Peyer's patch (tissue), 4 donors: ENCODE measurements at regions not wholly inside any gene's neighbourhood (a gene's known extent, or its start where the extent isn't known, plus 50 kb on each side); places are given as distances from the start of the nearest gene placed in this dataset.

ENCODE experiments used
- DNase-seq, 3 donors: peaks; one replicate each; pipeline ENCODE4 v3.0.0-alpha.2; 2017 to 2019
- H3K27ac ChIP-seq, 4 donors: fragments of 200-600 bp; sonication (generic); one replicate each; pipeline ENCODE4 v1.5.1; 2016 to 2019
- H3K27me3 ChIP-seq, 2 donors: fragments of 200-600 bp; sonication (generic); one replicate each; pipeline ENCODE4 v1.5.1; 2019
- H3K36me3 ChIP-seq, 3 donors: fragments of 200-600 bp; sonication (generic); one replicate each; pipeline ENCODE4 v1.5.1; 2016 to 2019
- H3K4me1 ChIP-seq, 4 donors: fragments of 200-600 bp; sonication (generic); one replicate each; pipeline ENCODE4 v1.5.1; 2016 to 2019
- H3K4me3 ChIP-seq, 4 donors: fragments of 200-600 bp; sonication (generic); 1 replicate in 3 of 4; 2 replicates in 1 of 4; pipeline ENCODE4 v1.5.1; 2016 to 2019; ENCODE audit warnings: mild to moderate bottlenecking in 1 of 4
- H3K9me3 ChIP-seq, 4 donors: fragments of 200-600 bp; sonication (generic); one replicate each; pipeline ENCODE4 v1.5.1; 2016 to 2019; ENCODE audit warnings: mild to moderate bottlenecking in 1 of 4
- POLR2A ChIP-seq, 2 donors: fragments of 450-650 bp; IDR thresholded peaks; one replicate each; pipeline ENCODE4 v1.5.1; 2017; ENCODE audit warnings: antibody characterized with exemption in 2 of 2, mild to moderate bottlenecking in 2 of 2, moderate library complexity in 2 of 2
- TF ChIP-seq, protein P1 (sequence below), 6 experiments: fragments of 450-650 bp in 4 of 6; fragments of 200-600 bp in 2 of 6; sonication (generic) in 1 of 6; IDR thresholded peaks; one replicate each; pipeline ENCODE4 v1.5.1; 2017 to 2019; ENCODE audit warnings: antibody characterized with exemption in 6 of 6, mild to moderate bottlenecking in 3 of 6, moderate library complexity in 1 of 6

- Histone ChIP-seq H3K36me3 (no peaks in the 10 kb centered on the region), H3K4me1 (no peaks in the 10 kb centered on the region), H3K4me3 (no peak overlapping the region), H3K9me3 (no peaks in the 10 kb centered on the region), H3K27me3 (no peaks in the 10 kb centered on the region), H3K27ac (no peak overlapping the region)
- DNase-seq = peak in 2 of 3 donors; percentile 39 to 65
- no peak for TF ChIP-seq POLR2A (IDR thresholded peaks at IDR 0.05)
- TF ChIP-seq, protein P1, sequence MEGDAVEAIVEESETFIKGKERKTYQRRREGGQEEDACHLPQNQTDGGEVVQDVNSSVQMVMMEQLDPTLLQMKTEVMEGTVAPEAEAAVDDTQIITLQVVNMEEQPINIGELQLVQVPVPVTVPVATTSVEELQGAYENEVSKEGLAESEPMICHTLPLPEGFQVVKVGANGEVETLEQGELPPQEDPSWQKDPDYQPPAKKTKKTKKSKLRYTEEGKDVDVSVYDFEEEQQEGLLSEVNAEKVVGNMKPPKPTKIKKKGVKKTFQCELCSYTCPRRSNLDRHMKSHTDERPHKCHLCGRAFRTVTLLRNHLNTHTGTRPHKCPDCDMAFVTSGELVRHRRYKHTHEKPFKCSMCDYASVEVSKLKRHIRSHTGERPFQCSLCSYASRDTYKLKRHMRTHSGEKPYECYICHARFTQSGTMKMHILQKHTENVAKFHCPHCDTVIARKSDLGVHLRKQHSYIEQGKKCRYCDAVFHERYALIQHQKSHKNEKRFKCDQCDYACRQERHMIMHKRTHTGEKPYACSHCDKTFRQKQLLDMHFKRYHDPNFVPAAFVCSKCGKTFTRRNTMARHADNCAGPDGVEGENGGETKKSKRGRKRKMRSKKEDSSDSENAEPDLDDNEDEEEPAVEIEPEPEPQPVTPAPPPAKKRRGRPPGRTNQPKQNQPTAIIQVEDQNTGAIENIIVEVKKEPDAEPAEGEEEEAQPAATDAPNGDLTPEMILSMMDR (IDR thresholded peaks at IDR 0.05) = no peak
Measured at GRCh38 chr14:38078393-38078792, 129.3 kb upstream of the SSTR1 start.

- no peaks in the 10 kb centered on the region for H3K36me3 ChIP-seq
- DNase-seq = no peak
- H3K4me1 ChIP-seq = no peaks in the 10 kb centered on the region
- TF ChIP-seq, protein P1 (IDR thresholded peaks at IDR 0.05) = no peak
- no peak for TF ChIP-seq POLR2A (IDR thresholded peaks at IDR 0.05)
- no peaks in the 10 kb centered on the region for H3K9me3 ChIP-seq
- H3K27me3 ChIP-seq = no peaks in the 10 kb centered on the region
- H3K4me3 ChIP-seq = no peak overlapping the region
- H3K27ac ChIP-seq = no peak overlapping the region
Measured at GRCh38 chr14:38079268-38079667, 128.4 kb upstream of the SSTR1 start.

GRCh38 chr14:38079886-38080285, 127.8 kb upstream of the SSTR1 start:
- TF ChIP-seq POLR2A (IDR thresholded peaks at IDR 0.05) = no peak
- TF ChIP-seq, protein P1 (IDR thresholded peaks at IDR 0.05) = no peak

GRCh38 chr14:38080696-38081095, 127.0 kb upstream of the SSTR1 start:
- H3K4me1 ChIP-seq = no peaks in the 10 kb centered on the region
- TF ChIP-seq, protein P1 (IDR thresholded peaks at IDR 0.05) = no peak
- no peak for TF ChIP-seq POLR2A (IDR thresholded peaks at IDR 0.05)
- no peaks in the 10 kb centered on the region for H3K36me3 ChIP-seq
- no peaks in the 10 kb centered on the region for H3K27me3 ChIP-seq
- H3K27ac ChIP-seq = no peak overlapping the region
- no peak overlapping the region for H3K4me3 ChIP-seq
- no peak for DNase-seq
- no peaks in the 10 kb centered on the region for H3K9me3 ChIP-seq

More at GRCh38 chr14:38079886-38080285, 127.8 kb upstream of the SSTR1 start:
- Histone ChIP-seq H3K4me1 (no peaks in the 10 kb centered on the region), H3K36me3 (no peaks in the 10 kb centered on the region), H3K4me3 (no peak overlapping the region), H3K9me3 (no peaks in the 10 kb centered on the region), H3K27ac (no peak overlapping the region), H3K27me3 (no peaks in the 10 kb centered on the region)
- DNase-seq = no peak

DNA sequence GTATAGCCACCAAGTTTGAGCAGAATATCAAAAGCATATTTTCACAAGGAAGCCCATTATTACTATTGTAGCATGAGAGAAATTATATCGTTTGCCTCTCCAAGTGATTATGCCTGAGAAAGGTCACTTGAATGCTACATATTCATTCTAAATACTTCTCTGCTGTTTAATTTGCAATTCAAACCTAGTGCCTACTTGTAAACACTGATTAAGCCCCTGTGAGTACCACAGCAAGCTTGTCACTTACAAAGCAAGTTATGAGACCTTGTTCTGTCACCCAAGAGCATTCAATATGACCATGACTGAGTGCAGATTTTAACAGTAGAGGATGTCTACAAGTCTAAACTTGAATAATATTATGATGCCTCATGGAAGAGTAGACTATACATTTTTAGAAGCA, 124.7 kb upstream of the SSTR1 start:
- Histone ChIP-seq H3K36me3 (no peaks in the 10 kb centered on the region), H3K4me3 (no peak overlapping the region), H3K9me3 (no peaks in the 10 kb centered on the region), H3K27ac (no peak overlapping the region), H3K4me1 (no peaks in the 10 kb centered on the region), H3K27me3 (no peaks in the 10 kb centered on the region)
- TF ChIP-seq POLR2A (IDR thresholded peaks at IDR 0.05) = no peak
- TF ChIP-seq, protein P1 (IDR thresholded peaks at IDR 0.05) = no peak
- DNase-seq = no peak

DNA sequence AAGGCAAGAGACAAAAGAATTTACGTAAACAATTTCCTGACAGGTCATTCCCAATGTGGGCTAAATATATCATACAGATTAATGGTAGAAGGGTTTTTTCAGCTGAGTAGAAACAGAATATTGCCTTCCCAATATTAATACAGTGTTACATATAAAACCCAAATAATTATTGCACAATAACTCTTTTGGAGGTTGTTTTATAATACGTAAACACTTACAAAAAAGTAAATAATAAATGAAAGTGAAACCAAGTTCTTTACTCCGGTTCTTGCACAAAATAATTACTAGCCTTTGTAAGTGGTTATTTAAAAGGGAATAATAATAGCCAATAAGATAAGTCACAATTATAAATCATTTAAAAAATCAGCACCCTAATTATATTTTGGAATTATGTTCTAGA, 118.6 kb upstream of the SSTR1 start:
- Histone ChIP-seq H3K9me3 (peaks cover 0 to 1% (median 0%) of the 10 kb centered on the region in 4 donors), H3K4me3 (peak overlapping the region in 2 of 4 donors; percentile 21 to 25)

More for the DNA sequence above, 118.6 kb upstream of the SSTR1 start:
- H3K27me3 ChIP-seq = no peaks in the 10 kb centered on the region
- H3K27ac ChIP-seq = no peak overlapping the region
- TF ChIP-seq POLR2A (IDR thresholded peaks at IDR 0.05) = no peak
- TF ChIP-seq, protein P1 (IDR thresholded peaks at IDR 0.05) = no peak
- no peaks in the 10 kb centered on the region for H3K36me3 ChIP-seq
- DNase-seq = no peak
- H3K4me1 ChIP-seq = no peaks in the 10 kb centered on the region
